ENCODE measurements at regions not wholly inside any gene's neighbourhood (a gene's known extent, or its start where the extent isn't known, plus 50 kb on each side); places are given as distances from the start of the nearest gene placed in this dataset.
"Not testable (repeated sequence)": the region's sequence is repeated elsewhere in the genome, so short reads cannot be mapped to it uniquely, and the experiment has no call there.

- no peak for DNase-seq (ENCODE audit: low spot score)
These were observed 440.9 kb upstream of the GRM3 start for GRCh38 chr7:86202833-86203232.

DNA sequence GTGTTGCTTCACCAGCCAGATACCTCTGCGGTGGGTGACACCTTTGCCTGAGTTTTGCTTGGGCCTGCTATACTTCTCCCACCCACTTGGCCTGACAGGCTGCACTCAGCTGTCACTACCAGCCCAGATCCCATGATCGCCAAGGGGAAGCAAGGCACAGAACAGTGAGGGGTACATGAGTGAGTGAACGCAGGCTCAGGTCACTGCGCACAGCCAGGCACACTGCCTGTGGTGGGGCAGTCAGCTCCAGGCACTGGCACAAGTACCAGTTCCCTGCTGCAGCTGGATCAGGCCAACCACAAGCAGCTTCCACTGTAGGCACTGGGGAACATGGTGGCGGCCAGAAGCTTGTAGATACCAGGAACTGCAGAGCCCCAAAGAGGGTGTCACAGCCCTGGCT lies 441.9 kb upstream of the GRM3 start:
- no peak for DNase-seq (ENCODE audit: low spot score)

DNA sequence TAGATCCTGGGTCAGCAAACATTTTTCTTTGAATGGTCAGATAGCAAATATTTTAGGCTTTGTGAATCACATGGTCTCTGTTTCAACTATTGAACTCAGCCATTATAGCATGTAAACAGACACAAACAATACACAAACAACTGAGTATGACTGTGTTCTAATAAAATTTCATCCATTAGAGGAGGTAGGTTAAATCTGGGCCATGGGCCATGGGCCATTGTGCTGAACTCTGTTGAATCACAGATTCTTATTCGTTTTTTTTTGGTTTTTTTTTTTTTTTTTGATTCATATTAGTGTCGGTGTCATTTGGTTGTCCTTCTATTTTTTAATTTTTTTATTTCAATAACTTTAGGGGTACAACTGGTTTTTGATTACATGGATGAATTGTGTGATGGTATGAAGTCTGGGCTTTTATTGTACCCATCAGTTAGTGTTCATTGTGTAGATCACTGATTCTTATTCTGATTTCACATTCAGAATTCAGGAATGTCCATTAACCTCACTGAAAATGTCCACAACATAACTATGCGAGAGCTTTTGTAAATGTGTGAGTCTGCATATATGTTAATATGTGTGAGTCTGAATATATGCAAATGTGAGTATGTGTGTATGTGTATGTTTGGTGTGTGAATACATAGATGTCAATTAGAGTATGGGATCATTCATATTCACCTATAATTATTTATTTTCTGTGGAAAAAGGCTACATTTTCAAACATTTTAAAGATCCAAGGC lies 443.7 kb upstream of the GRM3 start:
- no peak for DNase-seq (ENCODE audit: low spot score)

DNA sequence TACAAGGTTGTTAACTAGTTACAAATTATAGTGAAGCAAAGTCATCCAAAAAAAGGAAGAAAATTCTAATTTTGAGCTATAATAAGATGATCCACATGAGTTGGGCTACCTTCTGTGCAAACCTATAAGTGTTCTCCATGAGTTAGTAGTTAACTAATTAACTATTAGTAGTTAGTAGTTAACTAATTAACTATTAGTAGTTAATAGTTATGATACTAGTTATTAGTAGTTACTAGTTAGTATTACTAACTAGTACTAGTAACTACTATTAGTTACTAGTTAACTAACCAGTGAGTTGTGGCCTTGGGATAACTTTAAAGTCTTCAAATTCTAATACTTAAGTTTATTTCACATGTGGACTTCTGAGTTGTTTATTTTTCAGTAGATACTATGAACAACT lies 453.4 kb upstream of the GRM3 start:
- no peak for DNase-seq (ENCODE audit: low spot score)

DNA sequence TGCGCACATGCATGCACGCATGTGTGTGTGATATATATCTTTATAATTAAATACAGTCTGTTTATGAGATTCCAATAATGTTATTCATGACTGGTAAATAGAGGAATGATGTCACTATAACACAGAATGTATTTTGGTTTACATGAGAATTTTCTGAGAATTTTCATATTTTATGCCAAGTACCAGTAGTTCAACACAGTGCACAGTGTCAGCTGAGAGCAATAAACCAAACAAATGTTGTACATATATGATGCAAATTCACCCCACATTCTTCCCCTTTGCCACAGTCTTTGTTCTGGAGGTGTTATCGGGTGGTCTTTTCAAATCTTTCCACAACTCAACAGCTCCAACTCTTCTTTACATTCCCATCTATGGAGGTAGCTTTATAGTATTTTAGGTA lies 462.2 kb upstream of the GRM3 start:
- no peak for DNase-seq (ENCODE audit: low spot score)

DNA sequence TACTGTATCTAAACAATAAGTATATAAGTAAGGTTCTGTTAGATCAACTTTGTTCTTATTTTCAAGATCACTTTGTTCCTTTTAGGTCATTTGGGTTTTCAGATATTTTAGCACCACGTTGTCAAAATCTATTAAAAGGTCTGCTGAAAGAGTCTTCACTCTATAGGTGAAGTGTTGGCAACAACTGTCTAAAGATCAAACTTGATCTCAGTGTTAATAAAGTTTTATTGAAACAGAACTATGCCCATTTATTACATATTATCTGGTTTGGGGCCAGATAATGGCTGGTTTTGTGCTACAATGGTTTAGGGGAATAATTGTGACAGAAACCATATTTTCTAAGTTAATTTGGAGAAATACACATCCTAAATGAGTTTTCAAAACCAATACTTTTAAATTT lies 478.9 kb upstream of the GRM3 start:
- no peak for DNase-seq (ENCODE audit: low spot score)

GRCh38 chr7:86158111-86158510 lies 485.6 kb upstream of the GRM3 start:
- no peak for DNase-seq (ENCODE audit: low spot score)

GRCh38 chr7:86155623-86156022 lies 488.1 kb upstream of the GRM3 start:
- DNase-seq (ENCODE audit: low spot score): no peak

DNA sequence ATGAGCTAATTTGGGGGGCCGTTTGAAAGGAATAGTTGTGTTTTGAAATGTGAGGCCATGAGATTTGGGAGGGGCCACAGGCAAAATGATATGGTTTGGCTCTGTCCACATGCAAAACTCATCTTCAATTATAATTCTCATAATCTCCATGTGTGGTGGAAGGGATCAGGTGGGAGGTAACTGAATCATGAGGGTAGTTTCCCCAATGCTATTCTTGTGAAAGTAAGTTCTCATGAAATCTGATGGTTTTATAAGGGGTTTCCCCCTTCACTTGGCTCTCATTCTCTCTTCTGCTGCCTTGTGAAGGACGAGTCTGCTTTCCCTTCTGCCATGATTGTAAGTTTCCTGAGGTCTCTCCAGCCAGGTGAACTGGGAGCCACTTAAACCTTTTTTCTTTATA lies 490.8 kb upstream of the GRM3 start:
- no peak for DNase-seq (ENCODE audit: low spot score)

- DNase-seq (ENCODE audit: low spot score): no peak
These were observed 494.6 kb upstream of the GRM3 start for GRCh38 chr7:86149024-86149665.

DNA sequence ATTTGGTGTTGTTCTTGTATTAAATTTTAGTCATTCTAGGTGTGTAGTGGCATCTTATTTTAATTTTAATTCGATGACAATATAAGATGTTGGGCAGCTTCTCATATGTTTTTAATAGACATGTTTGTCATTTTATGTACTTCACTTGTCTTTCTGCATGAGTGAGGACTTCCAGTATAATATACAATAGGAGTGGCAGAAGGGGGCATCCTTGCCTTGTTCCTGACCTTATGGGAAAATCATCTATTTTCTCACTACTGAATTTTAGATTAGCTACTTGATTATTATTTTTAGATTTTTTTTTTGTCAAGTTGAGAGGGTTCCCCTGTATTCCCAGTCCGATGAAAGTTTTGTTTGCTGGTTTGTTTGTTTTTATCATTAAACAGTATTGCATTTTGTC lies 495.2 kb upstream of the GRM3 start:
- no peak for DNase-seq (ENCODE audit: low spot score)

DNA sequence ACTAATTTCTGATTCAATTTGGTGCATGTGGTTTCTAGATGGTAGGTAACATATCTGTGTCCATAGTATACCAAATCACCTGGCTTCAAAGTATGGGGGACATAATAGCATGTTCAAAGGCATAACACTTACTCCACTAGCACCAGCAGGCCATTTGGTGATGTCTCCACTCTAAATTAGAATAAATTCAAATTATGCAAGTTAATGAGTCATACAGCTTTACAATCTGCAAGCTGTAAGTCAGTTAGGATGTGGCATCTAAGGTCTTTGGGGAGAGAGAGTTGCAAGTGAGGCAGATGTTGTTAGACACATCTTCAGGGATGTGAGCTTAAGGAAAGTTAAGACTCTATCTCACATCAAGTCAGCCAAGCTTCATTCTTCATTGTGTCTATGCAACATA lies 506.4 kb upstream of the GRM3 start:
- DNase-seq (ENCODE audit: low spot score): no peak

DNA sequence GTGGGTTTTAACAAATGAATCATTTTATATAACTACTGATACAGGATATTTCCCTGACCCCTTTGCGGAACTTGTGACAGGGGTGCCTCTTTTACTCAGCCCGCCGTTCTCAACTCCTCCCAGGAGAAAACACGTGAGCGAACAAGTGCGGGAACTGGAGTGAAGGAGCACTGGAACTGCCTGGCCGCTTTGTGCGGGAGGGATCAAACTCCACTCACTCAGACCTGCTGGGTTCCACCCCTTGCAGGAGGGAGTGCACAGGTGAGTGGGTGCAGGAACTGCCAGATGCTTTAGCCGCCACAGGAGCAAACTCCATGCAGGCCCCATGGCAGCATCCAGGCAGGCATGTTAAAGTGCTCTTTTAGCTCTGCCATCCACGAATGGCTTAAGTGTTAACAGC lies 513.4 kb upstream of the GRM3 start:
- no peak for DNase-seq (ENCODE audit: low spot score)

DNA sequence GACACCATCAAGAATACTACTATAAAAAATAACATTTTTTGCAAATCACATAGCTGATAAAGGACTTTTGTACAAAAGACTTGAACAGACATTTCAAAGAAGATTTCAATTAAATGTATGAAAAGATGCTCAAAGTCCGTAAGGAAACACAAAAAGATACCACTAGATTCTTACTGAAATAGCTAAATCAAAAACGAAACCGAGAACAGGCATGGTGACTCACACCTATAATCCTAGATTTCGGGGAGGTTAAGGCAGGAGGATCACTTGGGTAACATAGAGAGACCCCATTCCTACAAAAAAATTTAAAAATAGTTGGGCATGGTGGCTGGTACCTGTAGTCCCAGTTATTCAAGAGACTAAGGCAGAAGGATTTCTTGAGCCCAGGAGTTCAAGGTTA lies 520.2 kb upstream of the GRM3 start:
- DNase-seq (ENCODE audit: low spot score): no peak

GRCh38 chr7:86094166-86094669 lies 549.5 kb upstream of the GRM3 start:
- no peak for DNase-seq (ENCODE audit: low spot score)

GRCh38 chr7:86091369-86091768 lies 552.3 kb upstream of the GRM3 start:
- DNase-seq (ENCODE audit: low spot score): no peak

DNA sequence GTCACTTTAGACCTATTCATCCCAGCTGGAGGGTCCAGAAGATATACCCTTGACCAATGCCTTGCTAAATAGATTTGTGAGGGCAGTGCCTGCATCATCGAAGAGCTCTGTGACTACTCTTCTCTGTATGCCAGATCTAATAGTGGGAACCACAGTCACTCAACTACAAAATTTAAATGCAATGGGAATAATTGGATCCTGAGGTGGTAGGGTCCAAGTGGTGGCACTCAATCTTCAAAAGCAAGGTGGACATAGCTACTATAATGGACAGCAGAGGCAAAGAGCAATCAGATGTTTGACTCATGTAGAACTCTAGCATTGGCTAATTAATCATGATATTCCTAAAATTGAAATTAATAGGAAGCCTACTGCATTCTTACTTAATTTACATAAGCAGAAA lies 554.3 kb upstream of the GRM3 start:
- no peak for DNase-seq (ENCODE audit: low spot score)

GRCh38 chr7:86064572-86064971 lies 579.1 kb upstream of the GRM3 start:
- not testable (repeated sequence) for DNase-seq (ENCODE audit: low spot score)

- no peak for DNase-seq (ENCODE audit: low spot score)
These were observed 585.1 kb upstream of the GRM3 start for GRCh38 chr7:86058649-86059048.

DNA sequence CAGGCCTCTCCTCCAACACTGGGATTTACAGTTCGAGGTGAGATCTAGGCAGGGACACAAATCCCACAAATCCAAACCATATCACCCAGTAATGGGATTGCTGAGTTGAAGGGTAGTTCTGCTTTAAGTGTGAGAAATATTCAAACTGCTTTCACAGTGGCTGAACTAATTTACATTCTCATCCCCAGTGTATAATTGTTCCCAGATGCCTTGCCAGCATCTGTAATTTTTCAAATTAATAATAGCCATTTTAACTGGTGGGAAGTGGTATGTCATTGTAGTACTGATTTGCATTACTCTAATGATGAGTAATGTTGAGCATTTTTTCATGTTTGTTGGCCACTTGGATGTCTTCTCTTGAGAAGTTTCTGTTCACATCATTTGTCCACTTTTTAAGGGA lies 592.8 kb upstream of the GRM3 start:
- DNase-seq (ENCODE audit: low spot score): no peak

GRCh38 chr7:86049910-86050309 lies 593.8 kb upstream of the GRM3 start:
- DNase-seq (ENCODE audit: low spot score): no peak

- DNase-seq (ENCODE audit: low spot score): not testable (repeated sequence)
These were observed 598.5 kb upstream of the GRM3 start for GRCh38 chr7:86045197-86045596.

- no peak for DNase-seq (ENCODE audit: low spot score)
These were observed 617.9 kb upstream of the GRM3 start for GRCh38 chr7:86025807-86026206.

GRCh38 chr7:86013662-86014061 lies 630.0 kb upstream of the GRM3 start:
- DNase-seq (ENCODE audit: low spot score): no peak
